Stimulated activated CD8-positive, alpha-beta memory T cell treated with anti-CD3 and anti-CD28 coated beads, Interleukin-15, amount 100 ng/mL, for 4 hours (primary cell): ENCODE measurements at regions not wholly inside any gene's neighbourhood (a gene's known extent, or its start where the extent isn't known, plus 50 kb on each side); places are given as distances from the start of the nearest gene placed in this dataset.

ENCODE experiments used
- DNase-seq, 2 donors: peaks; one replicate each; pipeline ENCODE4 v3.0.0-alpha.2; 2020; ENCODE audit warnings: low read depth in 2 of 2

GRCh38 chr16:80418517-80419355 is 122.1 kb upstream of the DYNLRB2 start:
- no peak for DNase-seq

GRCh38 chr16:80417706-80418271 is 123.0 kb upstream of the DYNLRB2 start:
- no peak for DNase-seq

GRCh38 chr16:80408014-80408413 is 132.8 kb upstream of the DYNLRB2 start:
- DNase-seq: no peak

GRCh38 chr16:80407265-80407987 is 133.4 kb upstream of the DYNLRB2 start:
- DNase-seq: no peak

GRCh38 chr16:80404847-80405246 is 135.9 kb upstream of the DYNLRB2 start:
- no peak for DNase-seq

DNA sequence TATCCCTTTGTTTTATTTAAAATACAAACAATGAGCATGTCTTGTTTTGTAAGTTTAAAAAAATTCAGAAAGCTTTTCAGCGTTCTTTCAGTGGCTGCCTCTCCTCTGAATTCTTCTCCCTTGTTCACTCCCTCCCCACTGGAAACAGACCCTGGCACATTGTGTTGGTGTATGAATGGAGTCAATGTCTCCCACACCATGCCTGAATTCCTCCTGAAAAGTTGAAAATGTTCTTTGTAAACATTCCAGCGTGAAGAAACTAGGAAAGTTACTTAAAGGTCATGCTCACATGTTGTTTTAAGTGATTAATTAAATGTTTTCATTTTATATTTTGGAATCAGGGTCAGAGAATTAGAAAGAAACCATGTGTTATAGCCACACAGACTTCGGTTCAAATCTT is 136.9 kb upstream of the DYNLRB2 start:
- no peak for DNase-seq

- DNase-seq: no peak
Measured at GRCh38 chr16:80390871-80391489, 149.8 kb upstream of the DYNLRB2 start.

DNA sequence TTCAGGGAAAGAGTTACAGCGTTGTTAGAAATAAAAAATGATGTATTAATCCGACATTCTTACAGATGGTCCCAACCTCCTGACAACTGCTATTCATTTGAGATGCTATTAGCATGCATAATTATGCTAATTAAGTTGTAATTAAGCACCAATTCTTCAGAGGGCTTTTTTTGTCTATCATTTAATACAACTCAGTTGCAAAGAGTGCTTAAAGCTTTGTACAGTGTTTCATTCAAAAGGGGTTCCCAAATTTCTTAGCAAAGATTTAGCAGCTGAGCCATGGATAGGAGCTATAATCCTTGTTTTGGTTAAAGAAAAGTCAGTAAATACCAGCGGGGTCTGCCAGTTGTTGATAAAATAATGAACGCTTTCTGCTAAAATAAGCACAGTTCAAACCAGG is 150.7 kb upstream of the DYNLRB2 start:
- no peak for DNase-seq

DNA sequence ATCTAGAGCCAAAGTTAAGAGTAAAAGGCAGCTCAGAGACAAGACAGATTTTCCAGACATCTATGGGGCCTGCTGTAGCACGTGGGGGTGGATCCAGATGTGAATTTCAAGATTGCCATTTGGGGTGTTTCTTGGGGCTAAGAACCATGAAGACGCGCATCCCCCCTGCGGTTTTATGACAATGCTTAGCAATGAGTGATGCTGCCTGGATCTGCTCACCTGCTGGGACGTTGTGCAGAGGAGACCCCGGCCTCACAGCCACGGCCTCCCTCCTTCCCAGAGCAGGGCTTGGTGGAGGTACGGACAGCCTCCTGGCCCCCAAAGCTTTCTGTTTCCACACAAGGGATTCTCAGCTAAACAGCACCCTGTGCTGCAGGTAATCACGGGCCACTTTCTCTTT is 151.5 kb upstream of the DYNLRB2 start:
- no peak for DNase-seq

DNA sequence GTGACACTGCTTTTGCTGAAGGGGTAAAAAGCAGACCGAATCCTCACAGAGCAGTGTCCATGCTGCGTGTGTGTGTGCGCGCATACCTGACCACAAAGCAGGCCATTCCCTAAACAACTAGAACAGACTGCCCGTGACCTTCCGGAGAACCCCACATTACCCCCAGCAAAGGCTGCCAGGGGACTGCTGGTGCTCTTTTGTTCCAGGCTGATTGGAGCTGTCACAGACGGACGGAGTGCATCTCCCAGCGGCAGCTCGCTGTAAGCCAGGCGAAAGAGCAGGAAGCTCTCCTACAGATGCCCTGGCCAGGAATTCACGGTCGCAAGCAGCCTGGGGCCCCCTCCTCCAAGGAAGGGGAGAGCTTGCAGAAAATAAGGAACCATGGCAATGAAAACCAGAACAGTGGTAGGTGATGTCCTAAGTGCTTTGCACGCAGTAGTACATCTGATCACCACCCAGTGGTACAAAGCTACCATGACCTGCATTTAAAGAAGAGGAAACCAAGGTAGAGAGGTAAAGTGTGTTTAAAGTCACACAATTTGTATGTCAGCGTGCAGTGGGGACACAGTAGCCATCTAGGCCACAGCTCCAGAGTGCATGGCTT is 153.4 kb upstream of the DYNLRB2 start:
- no peak for DNase-seq

DNA sequence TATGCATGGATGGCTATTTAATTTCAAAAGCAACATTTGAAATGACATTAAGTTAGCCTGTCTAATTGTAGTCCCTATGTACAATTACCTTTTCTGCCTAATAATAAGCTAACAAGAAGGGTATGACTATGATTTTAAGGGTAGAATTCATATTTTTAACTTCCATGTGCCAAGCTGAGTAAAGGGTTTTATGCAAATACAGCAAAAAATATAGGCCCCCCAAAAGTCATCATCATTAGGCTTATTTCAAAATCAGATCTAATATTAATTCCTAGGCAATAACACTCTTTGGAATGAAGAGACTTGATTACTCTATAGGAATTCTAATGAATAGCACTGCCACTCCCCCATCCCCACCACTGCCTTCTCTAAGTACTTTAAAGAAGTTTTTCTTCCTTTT is 155.9 kb upstream of the DYNLRB2 start:
- no peak for DNase-seq

DNA sequence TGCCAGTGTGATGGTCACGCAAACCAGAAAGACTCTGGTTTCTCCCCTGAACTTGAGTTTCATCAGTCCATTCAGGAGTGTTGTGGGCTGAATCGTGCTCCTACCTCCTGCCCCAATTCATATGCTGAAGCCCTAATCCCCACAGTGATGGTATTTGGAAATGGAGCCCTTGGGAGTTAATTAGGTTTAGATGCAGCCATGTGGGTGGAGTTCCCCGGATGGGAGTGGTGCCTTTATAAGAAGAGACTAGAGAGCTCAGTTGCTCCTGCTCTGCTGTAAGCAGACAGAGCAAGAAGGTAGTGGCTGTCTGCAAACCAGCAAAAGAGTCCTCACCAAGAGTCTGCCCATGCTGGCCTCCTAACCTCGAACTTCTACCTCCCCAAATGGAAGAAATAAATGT is 160.3 kb upstream of the DYNLRB2 start:
- no peak for DNase-seq

DNA sequence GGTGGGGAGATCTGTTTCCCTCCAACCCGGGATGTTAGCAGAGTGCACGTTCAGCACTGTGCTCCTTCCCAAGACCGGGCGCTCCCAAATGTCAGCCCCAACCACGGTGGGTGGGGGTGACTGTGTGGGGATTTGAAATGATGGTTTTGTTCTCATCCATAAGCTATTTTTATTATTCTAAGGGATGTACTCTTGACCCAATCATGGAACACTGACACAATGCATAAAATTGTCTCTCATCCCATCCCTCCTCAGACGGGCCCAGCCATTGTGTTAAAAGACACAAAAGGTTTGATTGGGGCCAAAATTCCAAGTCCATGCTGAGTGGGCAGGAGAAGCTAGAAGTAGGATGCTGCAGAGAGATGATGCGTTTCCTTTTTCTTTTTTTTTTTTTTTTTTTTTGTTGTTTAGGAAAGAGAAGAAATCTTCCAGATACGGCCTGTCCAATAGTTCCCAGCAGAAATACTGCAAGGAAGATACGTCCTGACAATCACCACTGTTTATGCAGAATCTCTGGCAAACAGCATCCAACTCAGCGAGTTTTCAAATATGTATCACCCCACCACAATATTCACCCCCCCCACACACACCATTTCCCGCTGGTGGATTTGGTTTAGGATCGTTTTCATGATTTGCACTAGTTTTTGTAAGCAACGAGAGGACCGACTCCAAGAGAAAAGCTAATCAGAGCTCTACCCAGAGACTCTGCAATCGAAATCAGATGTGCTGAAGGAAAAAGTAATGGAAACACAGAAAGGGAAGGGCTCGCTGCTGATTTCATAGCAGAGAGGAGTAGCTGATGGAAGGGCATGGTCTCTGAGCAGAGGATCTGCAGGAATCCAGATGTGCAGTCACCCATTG is 163.5 kb upstream of the DYNLRB2 start:
- no peak for DNase-seq

- no peak for DNase-seq
Measured at GRCh38 chr16:80375973-80376372, 164.8 kb upstream of the DYNLRB2 start.

DNA sequence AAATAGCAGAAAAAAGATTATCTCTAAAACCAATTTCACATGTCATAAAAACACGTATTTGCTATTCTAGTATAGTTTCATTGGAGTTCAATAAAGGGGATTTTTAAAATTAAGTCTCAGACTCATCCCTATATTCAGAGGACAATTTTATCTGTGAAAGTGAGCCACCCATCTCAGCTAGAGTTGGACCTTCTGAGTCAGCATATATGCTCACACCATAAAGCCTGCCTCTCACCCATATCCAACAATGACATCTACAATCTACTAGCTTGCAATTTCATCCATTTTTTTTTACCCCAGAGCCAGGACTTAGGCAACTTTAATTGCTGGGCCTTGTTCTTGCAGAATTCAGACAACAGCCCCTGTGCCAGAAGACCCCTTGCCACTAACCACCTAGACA is 165.3 kb upstream of the DYNLRB2 start:
- no peak for DNase-seq

DNA sequence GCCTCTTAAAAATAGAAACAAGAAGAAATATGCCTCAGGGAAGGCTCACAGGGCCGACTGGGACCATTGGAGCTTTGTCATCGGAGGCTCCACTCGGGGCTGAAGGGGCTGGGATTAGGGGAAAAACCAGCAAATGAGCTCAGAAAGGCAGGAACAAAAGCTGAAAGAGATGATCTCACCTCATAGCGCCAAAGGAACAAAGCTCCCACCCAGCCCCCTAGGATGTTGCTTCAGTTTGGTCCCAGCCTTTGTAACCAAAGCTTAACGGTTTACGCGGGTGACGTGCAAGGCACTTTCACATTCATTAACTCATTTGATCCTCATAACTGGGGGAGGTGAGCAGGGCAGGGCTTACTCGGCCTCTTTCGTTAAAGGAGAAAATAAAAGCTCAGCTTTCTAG is 168.5 kb upstream of the DYNLRB2 start:
- no peak for DNase-seq

DNA sequence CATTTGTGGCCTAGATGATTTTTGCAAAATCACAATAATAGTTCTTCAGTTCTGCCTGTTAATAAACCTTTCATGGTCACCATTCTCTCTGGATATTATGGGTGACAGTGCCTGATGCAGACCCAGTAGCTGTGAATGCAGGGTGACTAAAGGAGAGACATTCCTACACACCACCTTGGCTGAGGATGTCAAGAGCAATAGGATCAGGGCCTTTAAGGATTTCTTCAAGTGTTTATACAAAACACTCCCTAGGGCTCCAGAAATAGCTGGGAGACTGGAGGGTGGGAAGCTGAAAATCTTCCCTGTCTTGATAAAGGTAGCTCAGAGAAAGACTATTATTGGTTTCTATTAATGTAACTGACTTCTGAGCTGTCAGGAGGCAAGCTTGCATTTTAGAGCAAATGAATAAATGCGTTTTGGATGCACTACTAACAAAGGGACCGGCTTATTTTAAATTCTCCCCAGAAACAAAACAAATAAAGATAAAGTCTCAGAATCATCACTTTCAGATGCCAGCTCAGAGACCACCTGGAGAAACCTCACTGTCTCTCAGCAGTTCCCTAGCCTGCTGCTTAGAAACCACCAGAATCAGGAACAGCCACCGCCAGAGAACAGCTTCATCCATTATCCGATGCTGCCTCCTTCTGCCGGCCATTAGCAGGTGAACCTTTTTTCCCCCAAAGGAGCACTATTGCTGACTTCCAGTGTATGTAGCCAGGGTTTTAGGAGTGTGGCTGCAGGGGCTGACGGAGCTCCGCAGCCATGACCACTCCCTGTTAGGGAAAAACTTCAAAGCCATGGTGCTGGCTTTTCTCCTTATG is 171.4 kb upstream of the DYNLRB2 start:
- DNase-seq: no peak

GRCh38 chr16:80367037-80367658 is 173.6 kb upstream of the DYNLRB2 start:
- no peak for DNase-seq

DNA sequence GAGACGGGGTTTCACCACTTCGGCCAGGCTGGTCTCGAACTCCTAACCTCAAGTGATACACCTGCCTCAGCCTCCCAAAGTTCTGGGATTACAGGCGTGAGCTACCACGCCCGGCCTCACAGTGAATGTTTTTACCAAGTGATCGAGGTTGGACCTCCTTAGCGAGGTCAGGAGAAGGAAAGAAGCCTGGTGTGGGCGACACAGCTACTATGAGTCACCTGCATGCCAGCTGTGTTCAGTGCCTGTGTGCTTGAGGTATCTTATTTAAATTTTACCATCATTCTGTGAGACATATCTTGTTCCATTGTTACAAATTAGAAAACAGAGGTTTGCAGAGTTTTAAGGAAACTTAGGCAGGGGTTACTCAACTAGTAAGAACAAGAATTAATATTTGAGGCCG is 174.8 kb upstream of the DYNLRB2 start:
- DNase-seq: no peak

GRCh38 chr16:80362816-80363215 is 178.0 kb upstream of the DYNLRB2 start:
- DNase-seq: no peak
